GM10266 (cell line): ENCODE measurements at regions not wholly inside any gene's neighbourhood (a gene's known extent, or its start where the extent isn't known, plus 50 kb on each side); places are given as distances from the start of the nearest gene placed in this dataset.

Source experiments
- DNase-seq: peaks from one replicate; pipeline ENCODE4 v3.0.0; 2012; ENCODE audit errors: extremely low spot score
- TF ChIP-seq, protein P1 (sequence below): IDR thresholded peaks from 2 replicates; pipeline ENCODE4 v1.5.1; 2012; ENCODE audit warnings: mild to moderate bottlenecking, low read depth; ENCODE audit not compliant: control insufficient read depth, insufficient read depth; ENCODE audit errors: missing control alignments

DNA sequence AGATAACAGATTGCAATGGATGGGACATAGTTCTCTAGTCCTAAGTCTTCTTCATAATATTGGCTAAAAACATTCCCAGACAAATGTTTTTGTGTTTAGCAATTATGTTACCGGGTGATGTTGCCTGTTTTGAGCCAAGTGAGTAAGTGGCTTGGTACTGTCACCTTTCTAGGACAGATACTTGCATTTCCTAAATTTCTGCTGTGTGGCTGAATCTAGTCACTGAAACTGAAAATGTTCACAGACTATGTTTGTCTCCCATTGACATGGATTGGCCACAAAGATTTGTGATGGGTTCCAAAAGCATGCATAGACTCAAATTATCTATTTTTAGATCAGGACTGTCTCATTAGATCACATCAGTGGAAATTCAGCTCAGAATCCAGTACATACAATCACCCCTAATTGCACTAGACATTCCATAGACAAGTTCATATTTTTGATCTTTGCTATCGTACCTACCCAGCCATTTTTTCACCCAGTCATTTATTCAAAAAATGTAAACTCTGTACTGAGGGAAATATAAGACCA lies 1222.1 kb upstream of the AUTS2 start:
- DNase-seq: no peak
- TF ChIP-seq, protein P1, sequence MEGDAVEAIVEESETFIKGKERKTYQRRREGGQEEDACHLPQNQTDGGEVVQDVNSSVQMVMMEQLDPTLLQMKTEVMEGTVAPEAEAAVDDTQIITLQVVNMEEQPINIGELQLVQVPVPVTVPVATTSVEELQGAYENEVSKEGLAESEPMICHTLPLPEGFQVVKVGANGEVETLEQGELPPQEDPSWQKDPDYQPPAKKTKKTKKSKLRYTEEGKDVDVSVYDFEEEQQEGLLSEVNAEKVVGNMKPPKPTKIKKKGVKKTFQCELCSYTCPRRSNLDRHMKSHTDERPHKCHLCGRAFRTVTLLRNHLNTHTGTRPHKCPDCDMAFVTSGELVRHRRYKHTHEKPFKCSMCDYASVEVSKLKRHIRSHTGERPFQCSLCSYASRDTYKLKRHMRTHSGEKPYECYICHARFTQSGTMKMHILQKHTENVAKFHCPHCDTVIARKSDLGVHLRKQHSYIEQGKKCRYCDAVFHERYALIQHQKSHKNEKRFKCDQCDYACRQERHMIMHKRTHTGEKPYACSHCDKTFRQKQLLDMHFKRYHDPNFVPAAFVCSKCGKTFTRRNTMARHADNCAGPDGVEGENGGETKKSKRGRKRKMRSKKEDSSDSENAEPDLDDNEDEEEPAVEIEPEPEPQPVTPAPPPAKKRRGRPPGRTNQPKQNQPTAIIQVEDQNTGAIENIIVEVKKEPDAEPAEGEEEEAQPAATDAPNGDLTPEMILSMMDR: no peak

DNA sequence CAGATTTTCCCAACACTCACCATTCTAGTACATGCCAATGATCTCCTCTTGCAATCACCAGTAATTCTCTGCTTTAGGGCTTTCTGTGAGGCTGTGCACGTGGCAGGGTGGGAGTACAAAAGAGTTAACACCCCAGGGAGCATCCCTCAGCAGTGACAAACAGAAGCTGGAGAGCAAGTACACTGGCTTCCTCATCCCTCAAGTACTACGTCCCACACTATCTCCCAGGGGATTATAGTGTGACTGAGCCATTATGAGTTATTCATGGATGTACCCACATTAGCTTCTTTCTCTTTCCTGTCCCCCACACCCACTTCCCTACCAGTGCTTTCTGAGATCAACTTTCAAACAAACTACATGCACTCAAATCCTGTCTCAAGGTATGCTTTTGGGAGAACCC lies 1216.5 kb upstream of the AUTS2 start:
- no peak for DNase-seq
- TF ChIP-seq, protein P1: no peak

DNA sequence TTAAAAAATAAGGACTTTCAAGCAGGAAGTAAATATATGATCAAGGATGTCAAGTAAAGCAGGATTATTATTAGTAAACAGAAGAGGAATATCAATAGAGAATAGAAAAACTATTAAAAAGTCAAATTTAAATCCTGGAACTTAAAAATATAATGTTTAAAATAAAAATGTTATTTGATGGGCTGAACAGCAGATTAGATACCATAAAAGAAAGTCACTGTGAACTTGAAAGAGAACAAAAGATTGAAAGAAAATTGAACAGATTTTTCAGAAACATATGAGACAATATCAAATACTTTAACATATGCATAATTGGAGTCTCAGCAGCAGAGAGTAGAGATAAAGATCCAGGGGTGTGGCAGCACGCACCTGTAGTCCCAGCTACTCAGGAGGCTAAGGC lies 1213.7 kb upstream of the AUTS2 start:
- no peak for DNase-seq
- TF ChIP-seq, protein P1: no peak

DNA sequence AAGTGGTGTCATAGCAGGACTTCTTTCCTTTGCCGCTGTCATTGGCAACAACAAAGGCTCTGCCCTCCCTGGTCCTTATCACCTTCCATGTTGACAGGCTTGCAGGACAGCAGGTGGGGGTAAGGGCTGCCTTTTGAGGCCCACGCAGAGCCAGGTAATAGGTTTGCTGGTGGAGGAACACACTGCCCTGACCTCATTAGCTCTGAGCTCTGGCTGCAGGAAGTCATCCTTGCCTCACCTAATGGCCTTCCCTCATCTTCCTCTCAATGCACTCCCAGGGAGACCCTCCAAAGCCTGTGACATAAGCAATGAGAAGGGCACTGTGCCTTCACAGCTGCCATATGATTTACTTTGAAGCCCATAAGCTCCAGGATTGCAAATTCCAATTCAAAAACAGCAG lies 1205.2 kb upstream of the AUTS2 start:
- DNase-seq: no peak
- TF ChIP-seq, protein P1: no peak

DNA sequence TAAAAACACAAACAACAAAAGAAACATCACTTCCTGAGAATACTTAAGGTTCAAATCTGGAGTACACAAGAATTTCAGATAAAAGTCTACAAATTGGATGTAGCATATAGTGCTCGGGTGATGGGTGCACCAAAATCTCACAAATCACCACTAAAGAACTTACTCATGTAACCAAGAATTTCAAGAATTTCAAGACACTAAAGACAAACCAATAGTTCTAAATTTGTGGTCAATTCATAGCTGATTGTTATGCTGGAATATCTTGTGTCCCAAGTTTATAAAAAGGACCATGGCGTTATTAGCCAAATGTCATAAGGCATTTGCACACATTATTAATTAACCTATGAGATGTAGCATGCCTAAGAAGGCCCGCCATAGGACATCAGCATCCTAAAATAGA lies 1204.1 kb upstream of the AUTS2 start:
- TF ChIP-seq, protein P1: no peak
- DNase-seq: no peak

DNA sequence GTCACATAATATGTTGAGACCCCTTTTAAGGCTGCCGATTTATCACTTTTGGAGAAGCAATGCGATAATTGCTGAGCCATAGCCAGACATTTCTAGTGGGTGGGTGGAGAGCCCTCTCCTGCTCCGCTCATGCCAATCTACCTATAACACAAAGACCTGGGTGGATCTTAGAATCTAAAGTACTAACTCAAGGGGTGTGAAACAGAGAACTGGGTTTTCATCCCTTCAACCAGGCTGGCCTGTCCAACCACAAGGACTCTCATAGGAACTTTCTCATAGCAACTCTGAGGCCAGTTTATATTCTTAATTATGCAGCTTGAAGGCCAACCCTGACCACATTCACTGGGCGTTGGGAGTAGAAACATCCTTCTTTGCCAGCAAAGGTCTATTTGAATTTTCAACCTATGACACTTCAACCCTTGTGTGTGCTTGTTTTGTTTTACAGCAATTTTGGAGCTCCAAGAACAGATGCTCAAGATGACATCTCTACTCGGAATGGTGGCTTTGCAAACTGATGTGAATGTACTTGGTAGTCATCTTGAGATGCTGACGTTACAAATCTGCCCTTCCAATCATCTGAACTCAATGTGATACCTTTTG lies 1198.2 kb upstream of the AUTS2 start:
- DNase-seq: no peak
- TF ChIP-seq, protein P1: no peak

DNA sequence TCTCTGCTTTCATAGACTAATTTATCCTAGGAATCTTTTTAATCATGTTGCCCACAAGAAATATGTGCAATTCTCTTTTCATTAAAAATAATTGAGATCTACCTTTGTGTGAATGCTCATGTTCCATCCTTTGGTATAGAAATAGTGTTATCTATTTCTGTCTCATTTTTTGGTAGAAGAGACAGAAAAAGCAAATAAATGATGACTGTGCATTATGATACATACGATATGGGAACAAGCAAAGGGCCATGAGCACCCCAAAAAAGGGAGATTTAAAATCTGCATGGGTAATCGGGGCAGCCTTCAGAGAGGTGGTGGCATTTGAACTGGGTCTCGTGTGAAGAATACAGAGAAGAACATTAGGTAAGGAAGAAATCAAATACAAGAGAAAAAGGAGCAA lies 1197.5 kb upstream of the AUTS2 start:
- TF ChIP-seq, protein P1: no peak
- DNase-seq: no peak
